HEK293T (cell line): ENCODE measurements at regions not wholly inside any gene's neighbourhood (a gene's known extent, or its start where the extent isn't known, plus 50 kb on each side); places are given as distances from the start of the nearest gene placed in this dataset.

Experiments used
- CTCF ChIA-PET: fragments of 350-600 bp; formaldehyde crosslinking; extraction: SDS; loops from one replicate; lab custom pipeline; 2021; ENCODE audit warnings: antibody characterized with exemption, inconsistent platforms; lab: Yijun Ruan, JAX
- POLR2A ChIA-PET: fragments of 350-600 bp; formaldehyde crosslinking; extraction: SDS; loops from one replicate; lab custom pipeline; 2020; ENCODE audit warnings: antibody characterized with exemption, inconsistent platforms; lab: Yijun Ruan, JAX
- DNase-seq: peaks from one replicate; pipeline ENCODE4 v3.0.0; 2012; ENCODE audit warnings: mixed read lengths; ENCODE audit errors: extremely low spot score
- ARNT ChIP-seq: fragments of 450-650 bp; IDR thresholded peaks from 2 replicates; pipeline ENCODE4 v1.6.1; 2017; ENCODE audit warnings: mild to moderate bottlenecking
- BHLHE40 ChIP-seq: fragments of 450-650 bp; IDR thresholded peaks from 2 replicates; pipeline ENCODE4 v1.6.1; 2016; ENCODE audit warnings: mild to moderate bottlenecking, moderate library complexity, borderline replicate concordance
- CTBP1 ChIP-seq: fragments of 450-650 bp; IDR thresholded peaks from 2 replicates; pipeline ENCODE4 v1.6.1; 2016; ENCODE audit warnings: borderline replicate concordance
- ELF4 ChIP-seq: fragments of 450-650 bp; IDR thresholded peaks from 2 replicates; pipeline ENCODE4 v1.6.1; 2017; ENCODE audit warnings: antibody characterized with exemption
- FOXA1 ChIP-seq: fragments of 450-650 bp; IDR thresholded peaks from 2 replicates; pipeline ENCODE4 v1.6.1; 2016; ENCODE audit warnings: mild to moderate bottlenecking
- FOXK2 ChIP-seq: fragments of 450-650 bp; IDR thresholded peaks from 2 replicates; pipeline ENCODE4 v1.6.1; 2016; ENCODE audit warnings: mild to moderate bottlenecking
- FOXM1 ChIP-seq: fragments of 450-650 bp; IDR thresholded peaks from 2 replicates; pipeline ENCODE4 v1.6.1; 2017; ENCODE audit warnings: mild to moderate bottlenecking, borderline replicate concordance
- HDGF ChIP-seq: fragments of 450-650 bp; IDR thresholded peaks from 2 replicates; pipeline ENCODE4 v1.6.1; 2017; ENCODE audit warnings: antibody characterized with exemption, borderline replicate concordance
- L3MBTL2 ChIP-seq: fragments of 450-650 bp; conservative IDR thresholded peaks from 2 replicates; pipeline ENCODE4 v1.6.1; 2016; ENCODE audit warnings: mild to moderate bottlenecking
- LEF1 ChIP-seq: fragments of 450-650 bp; IDR thresholded peaks from 2 replicates; pipeline ENCODE4 v1.6.1; 2017; ENCODE audit warnings: mild to moderate bottlenecking, borderline replicate concordance
- NFRKB ChIP-seq: fragments of 450-650 bp; IDR thresholded peaks from 2 replicates; pipeline ENCODE4 v1.6.1; 2016; ENCODE audit warnings: mild to moderate bottlenecking, moderate library complexity
- SP1 ChIP-seq: fragments of 450-650 bp; IDR thresholded peaks from 2 replicates; pipeline ENCODE4 v1.6.1; 2017
- SUZ12 ChIP-seq: fragments of 450-650 bp; IDR thresholded peaks from 2 replicates; pipeline ENCODE4 v1.6.1; 2016; ENCODE audit warnings: mild to moderate bottlenecking
- TARDBP ChIP-seq: fragments of 450-650 bp; IDR thresholded peaks from 2 replicates; pipeline ENCODE4 v1.6.1; 2016
- ZNF384 ChIP-seq: fragments of 450-650 bp; IDR thresholded peaks from 2 replicates; pipeline ENCODE4 v1.6.1; 2016
- TF ChIP-seq, protein P1 (sequence below): fragments of 450-650 bp; IDR thresholded peaks from 2 replicates; pipeline ENCODE4 v1.6.1; 2016

DNA sequence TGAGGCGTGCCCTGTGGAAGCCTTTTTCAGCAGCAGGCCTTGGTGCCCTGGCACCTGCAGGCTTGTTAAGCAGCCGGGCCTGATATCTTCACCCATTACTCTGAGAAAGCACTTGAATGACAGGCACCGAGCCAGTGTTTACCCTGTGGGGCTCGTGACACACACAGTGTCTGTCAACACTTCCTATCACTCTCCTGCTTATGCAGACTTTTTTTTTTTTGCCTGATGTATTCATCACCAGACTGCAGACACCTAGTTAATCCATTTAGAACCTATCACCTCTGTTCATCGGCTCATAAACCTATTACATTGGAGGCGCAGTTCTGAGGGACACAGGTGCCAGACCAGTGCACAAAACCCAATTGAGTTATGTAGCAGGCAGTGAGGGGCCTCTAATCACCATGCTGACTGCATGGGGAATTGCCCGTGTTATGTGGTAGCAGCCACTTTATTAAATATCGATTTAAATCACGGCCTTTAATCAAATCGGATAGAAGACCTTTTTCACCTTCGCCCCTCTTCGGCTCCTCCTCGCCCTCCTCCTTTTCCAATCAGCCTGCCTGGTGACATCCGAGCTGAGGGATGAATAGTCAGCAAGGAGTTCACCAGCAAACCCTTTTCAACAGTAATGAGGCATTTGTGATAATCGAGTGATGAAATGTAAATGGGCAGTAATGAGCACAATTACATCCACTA is 962.9 kb upstream of the SLC35B3 start:
- DNase-seq, result no peak
- TF ChIP-seq ELF4 (no peak), ZNF384 (no peak), FOXA1 (no peak), HDGF (no peak), FOXM1 (no peak), NFRKB (no peak), CTBP1 (no peak), L3MBTL2 (no peak), SUZ12 (no peak), FOXK2 (no peak)
- TF ChIP-seq, protein P1, sequence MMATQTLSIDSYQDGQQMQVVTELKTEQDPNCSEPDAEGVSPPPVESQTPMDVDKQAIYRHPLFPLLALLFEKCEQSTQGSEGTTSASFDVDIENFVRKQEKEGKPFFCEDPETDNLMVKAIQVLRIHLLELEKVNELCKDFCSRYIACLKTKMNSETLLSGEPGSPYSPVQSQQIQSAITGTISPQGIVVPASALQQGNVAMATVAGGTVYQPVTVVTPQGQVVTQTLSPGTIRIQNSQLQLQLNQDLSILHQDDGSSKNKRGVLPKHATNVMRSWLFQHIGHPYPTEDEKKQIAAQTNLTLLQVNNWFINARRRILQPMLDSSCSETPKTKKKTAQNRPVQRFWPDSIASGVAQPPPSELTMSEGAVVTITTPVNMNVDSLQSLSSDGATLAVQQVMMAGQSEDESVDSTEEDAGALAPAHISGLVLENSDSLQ, result no peak
- CTCF ChIA-PET, result no interaction called here
- POLR2A ChIA-PET, result no interaction called here

DNA sequence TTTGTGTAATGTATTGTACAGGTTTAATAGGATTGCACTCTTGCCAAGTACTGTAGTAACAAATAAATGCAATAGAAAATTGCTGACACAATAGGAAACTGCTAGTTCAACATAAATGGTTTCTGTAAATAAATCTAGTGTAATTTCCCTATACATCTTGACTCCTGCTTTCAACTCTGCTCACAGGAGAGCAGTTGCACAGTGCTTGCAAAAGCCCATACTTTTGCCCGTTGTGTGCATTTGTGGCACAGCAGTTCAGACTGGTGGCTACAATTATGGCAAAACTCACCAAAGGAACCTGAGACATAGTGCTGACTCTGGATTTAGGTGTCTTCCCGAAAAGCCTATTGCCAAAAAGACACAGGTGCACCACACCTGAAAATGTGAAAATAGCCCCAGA is 953.3 kb upstream of the SLC35B3 start:
- TF ChIP-seq CTBP1, result no peak
- TF ChIP-seq FOXA1, result no peak
- TF ChIP-seq, protein P1, result no peak
- TF ChIP-seq ARNT, result no peak
- TF ChIP-seq L3MBTL2, result no peak
- TF ChIP-seq HDGF, result no peak
- no peak for TF ChIP-seq NFRKB
- no peak for TF ChIP-seq BHLHE40
- TF ChIP-seq ELF4, result no peak
- TF ChIP-seq TARDBP, result no peak
- TF ChIP-seq SUZ12, result no peak
- ChIA-PET POLR2A (no interaction called here), CTCF (interaction anchor here (0.5 kb wide), 1 partner anchor 9 kb away, joined by 3 read pairs; no protein-coding TSS in a partner anchor)
- DNase-seq, result no peak

DNA sequence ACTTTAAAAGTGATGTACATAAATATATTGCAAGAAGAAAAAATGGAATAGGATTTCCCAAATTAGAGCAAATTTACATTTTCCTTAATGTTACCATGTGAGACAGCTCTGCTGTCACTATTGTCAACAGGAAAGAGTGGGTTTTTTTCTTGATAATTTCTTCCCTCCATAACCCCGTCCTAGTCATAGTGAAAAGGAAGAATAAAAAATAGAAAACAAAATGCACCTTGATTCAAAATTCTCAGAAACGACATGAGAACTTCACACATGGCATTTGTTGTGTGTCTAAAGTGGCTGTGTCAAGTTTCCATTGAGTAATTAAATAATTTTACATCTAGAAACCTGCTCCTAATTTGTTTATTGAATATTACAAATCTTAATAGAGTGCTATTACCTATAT is 945.2 kb upstream of the SLC35B3 start:
- POLR2A ChIA-PET, result no interaction called here
- CTCF ChIA-PET, result no interaction called here
- DNase-seq, result no peak
- no peak for TF ChIP-seq FOXA1
- no peak for TF ChIP-seq SP1
- TF ChIP-seq L3MBTL2, result no peak
- TF ChIP-seq FOXM1, result no peak
- TF ChIP-seq HDGF, result no peak
- TF ChIP-seq FOXK2, result no peak
- TF ChIP-seq ARNT, result no peak
- no peak for TF ChIP-seq ELF4
- TF ChIP-seq ZNF384, result no peak
- TF ChIP-seq LEF1, result no peak
- TF ChIP-seq SUZ12, result no peak
- TF ChIP-seq TARDBP, result no peak
- TF ChIP-seq CTBP1, result no peak
- TF ChIP-seq NFRKB, result no peak
- no peak for TF ChIP-seq BHLHE40
- TF ChIP-seq, protein P1, result no peak

DNA sequence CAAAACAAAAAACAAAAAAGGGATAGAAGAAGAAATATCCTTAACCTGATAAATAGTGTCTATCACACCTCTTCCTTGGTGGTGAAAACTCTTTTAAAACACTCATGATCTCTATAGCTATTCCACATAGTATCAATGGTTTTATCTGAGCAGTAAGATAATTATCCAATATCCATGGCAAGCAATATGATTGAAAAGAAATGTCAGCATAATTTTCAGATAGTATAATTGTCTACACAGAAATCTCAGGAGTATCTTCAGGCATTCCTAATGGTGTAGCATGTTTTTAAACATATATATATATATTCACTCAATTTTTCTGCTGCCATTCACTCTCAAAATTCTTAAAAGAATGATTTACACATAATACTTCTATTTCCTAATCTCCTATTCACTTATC is 938.0 kb upstream of the SLC35B3 start:
- no peak for DNase-seq
- CTCF ChIA-PET, result no interaction called here
- POLR2A ChIA-PET, result no interaction called here
- TF ChIP-seq ELF4 (no peak), LEF1 (no peak), L3MBTL2 (no peak), FOXA1 (no peak), SP1 (no peak), NFRKB (no peak), ARNT (no peak)

DNA sequence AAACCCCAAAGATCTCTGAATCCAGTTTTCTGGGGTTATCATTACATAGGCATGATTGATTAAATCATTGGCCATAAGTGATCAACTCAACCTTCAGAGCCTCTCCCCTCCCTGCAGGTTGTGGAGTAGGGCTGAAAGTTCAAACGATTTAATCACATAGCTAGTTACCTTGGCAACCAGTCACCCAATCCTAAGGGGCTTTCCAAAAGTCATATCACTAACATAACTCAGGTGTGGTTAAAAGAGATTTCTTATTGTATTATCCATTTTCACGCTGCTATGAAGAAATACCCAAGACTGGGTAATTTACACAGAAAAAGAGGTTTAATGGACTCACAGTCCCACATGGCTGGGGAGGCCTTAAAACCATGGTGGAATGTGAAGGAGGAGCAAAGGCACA is 935.1 kb upstream of the SLC35B3 start:
- ChIA-PET CTCF (no interaction called here), POLR2A (no interaction called here)
- DNase-seq, result no peak
- no peak for TF ChIP-seq ELF4
- no peak for TF ChIP-seq FOXK2
- no peak for TF ChIP-seq FOXM1
- TF ChIP-seq TARDBP, result no peak
- TF ChIP-seq SP1, result no peak
- TF ChIP-seq L3MBTL2, result no peak
- TF ChIP-seq LEF1, result no peak
- TF ChIP-seq NFRKB, result no peak
- TF ChIP-seq, protein P1, result no peak
- TF ChIP-seq ARNT, result no peak
- no peak for TF ChIP-seq SUZ12
- no peak for TF ChIP-seq ZNF384
- TF ChIP-seq FOXA1, result no peak
- TF ChIP-seq HDGF, result no peak

DNA sequence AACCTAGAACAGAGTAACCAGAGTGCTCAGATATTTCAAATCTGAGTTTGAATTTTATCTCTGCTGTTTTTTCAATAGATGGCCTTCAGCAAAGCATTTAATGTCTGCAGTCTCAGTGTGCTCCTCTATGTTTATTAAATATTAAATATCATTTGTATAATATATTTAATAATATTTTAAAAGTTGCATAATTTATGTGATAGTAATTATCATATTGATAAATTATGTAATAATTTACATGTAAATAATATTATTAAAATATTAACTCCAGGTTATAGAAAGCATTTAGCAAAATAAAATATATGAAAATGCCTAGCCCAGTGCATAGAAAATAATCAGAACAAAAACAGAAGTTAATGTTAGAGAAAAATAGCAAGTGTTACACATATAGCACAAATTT is 930.0 kb upstream of the SLC35B3 start:
- TF ChIP-seq ZNF384, result no peak
- no peak for TF ChIP-seq FOXA1
- no peak for TF ChIP-seq TARDBP
- TF ChIP-seq LEF1, result no peak
- no peak for TF ChIP-seq L3MBTL2
- DNase-seq, result no peak
- ChIA-PET CTCF (no interaction called here), POLR2A (no interaction called here)
